GM12872 (cell line): ENCODE measurements at regions not wholly inside any gene's neighbourhood (a gene's known extent, or its start where the extent isn't known, plus 50 kb on each side); places are given as distances from the start of the nearest gene placed in this dataset.

ENCODE experiments used
- TF ChIP-seq, protein P1 (sequence below): IDR thresholded peaks from 3 replicates; pipeline ENCODE4 v1.5.1; 2011; ENCODE audit warnings: low read depth, mild to moderate bottlenecking, low read length, moderate library complexity; ENCODE audit not compliant: insufficient read depth

DNA sequence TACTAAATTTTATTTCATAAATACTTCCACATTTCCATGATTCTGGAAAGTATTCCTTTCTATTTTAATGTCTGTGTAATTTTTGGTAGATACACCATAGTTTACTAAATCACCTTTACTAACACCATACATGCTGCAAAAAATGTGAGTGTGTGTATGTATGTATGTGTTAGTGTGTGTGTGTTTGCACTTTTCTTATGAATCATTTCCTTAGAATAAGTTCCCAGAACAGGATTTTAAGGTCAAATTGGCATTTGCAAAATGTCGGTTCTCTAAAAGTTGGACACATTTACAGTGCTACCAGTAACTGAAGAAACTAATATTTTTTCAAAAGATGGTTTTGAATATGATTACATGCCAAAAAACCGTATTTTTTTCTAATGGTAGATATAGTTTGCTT, 137.1 kb downstream of the CYB561 start:
- TF ChIP-seq, protein P1, sequence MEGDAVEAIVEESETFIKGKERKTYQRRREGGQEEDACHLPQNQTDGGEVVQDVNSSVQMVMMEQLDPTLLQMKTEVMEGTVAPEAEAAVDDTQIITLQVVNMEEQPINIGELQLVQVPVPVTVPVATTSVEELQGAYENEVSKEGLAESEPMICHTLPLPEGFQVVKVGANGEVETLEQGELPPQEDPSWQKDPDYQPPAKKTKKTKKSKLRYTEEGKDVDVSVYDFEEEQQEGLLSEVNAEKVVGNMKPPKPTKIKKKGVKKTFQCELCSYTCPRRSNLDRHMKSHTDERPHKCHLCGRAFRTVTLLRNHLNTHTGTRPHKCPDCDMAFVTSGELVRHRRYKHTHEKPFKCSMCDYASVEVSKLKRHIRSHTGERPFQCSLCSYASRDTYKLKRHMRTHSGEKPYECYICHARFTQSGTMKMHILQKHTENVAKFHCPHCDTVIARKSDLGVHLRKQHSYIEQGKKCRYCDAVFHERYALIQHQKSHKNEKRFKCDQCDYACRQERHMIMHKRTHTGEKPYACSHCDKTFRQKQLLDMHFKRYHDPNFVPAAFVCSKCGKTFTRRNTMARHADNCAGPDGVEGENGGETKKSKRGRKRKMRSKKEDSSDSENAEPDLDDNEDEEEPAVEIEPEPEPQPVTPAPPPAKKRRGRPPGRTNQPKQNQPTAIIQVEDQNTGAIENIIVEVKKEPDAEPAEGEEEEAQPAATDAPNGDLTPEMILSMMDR: no peak

DNA sequence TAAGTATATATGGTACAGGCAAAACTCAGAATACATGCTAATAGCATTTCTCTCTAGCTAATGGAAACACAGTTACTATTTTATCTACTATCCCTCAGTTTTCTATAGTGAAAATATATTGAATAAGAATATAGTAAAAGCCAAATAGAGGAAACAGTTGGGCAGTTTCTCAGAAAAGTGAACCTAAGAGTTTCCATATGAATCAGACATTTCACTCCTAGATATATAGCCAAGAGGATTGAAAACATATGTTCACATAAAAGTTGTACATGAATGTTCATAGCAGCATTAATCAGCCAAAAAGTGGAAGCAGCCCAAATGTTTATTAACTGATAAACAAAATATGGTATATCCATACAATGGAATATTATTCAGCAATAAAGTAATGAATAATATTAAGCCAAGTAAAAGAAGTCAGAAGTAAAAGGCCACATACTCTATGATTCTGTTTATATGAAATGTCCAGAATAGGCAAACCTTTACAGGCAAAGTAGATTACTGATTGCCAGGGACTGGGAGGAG, 134.6 kb downstream of the CYB561 start:
- TF ChIP-seq, protein P1: no peak

DNA sequence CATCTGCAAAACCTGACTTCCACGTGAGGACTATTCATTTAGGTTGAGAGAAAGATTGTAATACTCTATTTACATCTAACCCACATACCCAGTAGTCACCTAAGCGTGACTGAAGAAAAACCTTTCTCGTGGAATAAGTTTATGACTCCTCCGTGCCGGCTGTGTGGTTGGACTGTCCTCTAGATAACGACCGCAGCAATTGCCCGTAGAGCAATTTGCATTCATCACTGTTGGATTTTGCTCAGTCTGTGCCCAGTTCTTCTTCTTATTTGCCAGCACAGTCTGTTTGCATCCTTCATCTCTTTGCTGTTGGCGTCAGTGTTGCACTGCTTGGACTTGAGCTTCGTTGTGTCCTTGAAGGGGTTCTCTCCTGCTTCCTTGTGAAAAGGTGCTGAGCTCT, 131.3 kb downstream of the CYB561 start:
- TF ChIP-seq, protein P1: no peak

DNA sequence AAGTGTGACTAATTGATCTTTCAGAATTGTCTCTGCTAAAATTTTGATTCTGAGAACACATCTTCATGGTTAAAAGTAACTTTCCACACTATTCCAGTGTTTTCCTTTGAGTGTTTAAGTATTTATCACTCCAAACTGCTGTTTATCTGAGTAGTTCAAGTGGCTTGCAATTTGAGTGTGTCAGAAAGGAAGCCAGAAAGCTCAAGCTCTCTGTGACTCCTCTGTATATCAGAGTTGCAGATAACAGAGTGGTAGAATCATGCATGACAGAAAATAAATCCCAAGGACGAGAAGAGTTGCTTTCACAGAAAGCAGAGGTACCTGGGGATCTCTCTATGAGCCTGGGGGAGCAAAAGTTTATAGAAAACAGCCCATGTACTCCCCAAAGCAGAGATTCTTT, 130.0 kb downstream of the CYB561 start:
- TF ChIP-seq, protein P1: no peak

DNA sequence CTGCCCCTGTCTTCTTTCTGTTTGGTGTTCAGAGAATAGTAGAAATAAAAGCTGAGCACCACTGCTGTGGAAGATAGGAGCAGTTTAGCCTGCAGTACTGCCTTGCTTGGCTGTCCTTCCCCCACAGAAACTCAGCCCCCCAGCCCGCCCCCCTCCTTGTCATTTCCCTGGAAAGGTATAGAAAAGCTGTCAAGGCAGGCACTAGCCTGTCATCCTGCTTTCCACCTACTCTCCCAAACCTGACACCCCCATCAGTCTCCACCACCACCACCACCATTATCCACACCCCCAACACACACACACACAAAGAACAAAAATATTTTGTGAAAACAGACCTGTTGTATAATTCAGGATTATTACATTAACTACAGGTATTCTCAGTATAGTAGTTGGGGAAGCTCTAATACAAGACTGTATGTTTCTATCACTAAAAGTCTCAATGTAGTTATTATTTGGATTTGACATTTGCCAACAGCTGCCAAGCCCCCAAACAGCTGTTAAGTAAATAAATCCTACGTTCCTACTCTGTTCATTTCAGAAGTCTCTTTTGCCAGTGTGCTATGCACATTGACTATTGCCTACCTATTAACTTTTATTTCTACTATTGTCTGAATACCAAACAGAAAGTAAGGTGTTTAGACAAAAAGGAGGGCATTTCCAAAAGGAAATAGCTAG, 128.8 kb downstream of the CYB561 start:
- TF ChIP-seq, protein P1: no peak

DNA sequence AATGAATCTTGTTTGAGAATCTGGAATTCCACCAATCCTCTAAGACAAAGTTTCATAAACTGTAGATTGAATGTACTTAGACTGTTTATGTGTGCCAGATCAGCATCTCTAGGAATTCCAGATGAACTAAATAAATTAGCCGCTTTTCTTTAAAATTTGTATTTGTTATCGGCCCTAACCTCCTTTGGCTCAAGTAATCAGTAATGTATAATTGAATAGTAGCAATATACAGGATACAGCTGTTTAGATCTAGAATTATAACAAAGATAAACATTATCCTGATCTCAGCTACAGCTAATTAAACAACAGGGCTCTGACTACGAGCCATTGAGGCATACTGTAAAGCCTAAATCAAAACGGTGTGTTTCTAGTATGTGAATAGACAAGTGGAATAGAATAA, 120.3 kb downstream of the CYB561 start:
- TF ChIP-seq, protein P1: no peak

DNA sequence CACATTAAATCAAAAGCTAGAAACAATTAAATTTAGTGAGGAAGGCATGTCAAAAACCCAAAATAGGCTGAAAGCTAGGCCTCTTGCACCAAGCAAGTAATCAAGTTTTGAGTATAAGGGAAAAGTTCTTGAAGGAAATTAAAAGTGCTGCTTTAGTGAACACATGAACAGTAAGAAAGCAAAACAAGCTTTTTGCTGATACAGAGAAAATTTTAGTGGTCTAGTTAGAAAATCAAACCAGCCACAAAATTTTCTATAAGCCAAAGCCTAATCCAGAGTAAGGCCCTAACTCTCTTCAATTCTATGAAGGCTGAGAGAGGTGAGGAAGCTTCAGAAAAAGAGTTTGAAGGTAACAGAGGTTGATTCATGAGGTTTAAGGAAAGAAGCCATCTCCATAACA, 116.2 kb downstream of the CYB561 start:
- TF ChIP-seq, protein P1: no peak
